HT1080 (cell line): ENCODE measurements at regions not wholly inside any gene's neighbourhood (a gene's known extent, or its start where the extent isn't known, plus 50 kb on each side); places are given as distances from the start of the nearest gene placed in this dataset.
A peak's percentile ranks its signal among the peaks of the same experiment; 100 is the strongest.

ENCODE experiments used
- DNase-seq: peaks from one replicate; pipeline ENCODE4 v3.0.0-alpha.2; 2015; ENCODE audit warnings: low read depth

GRCh38 chr5:124393584-124394379 is 352.7 kb downstream of the ZNF608 start:
- DNase-seq = no peak

DNA sequence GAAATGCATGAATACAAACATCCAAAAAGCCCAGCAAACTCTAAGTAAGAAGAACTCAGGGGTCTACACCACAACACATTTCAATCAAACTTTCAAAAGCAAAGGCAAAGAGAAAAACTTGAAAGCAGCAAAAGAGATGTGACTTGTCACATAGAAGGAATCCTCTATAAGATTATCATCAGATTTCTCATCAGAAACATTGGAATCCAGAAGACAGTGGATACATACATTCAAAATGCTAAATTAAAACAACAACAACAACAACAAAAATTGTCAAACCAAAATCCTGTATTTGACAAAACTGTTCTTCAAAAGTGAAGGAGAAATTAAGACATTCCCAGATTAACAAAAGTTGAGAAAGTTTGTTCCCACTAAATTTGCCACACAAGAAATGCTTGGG is 362.7 kb downstream of the ZNF608 start:
- no peak for DNase-seq

- no peak for DNase-seq
These were observed 369.1 kb downstream of the ZNF608 start for GRCh38 chr5:124377386-124377785.

- DNase-seq = no peak
These were observed 372.6 kb downstream of the ZNF608 start for GRCh38 chr5:124373883-124374282.

DNA sequence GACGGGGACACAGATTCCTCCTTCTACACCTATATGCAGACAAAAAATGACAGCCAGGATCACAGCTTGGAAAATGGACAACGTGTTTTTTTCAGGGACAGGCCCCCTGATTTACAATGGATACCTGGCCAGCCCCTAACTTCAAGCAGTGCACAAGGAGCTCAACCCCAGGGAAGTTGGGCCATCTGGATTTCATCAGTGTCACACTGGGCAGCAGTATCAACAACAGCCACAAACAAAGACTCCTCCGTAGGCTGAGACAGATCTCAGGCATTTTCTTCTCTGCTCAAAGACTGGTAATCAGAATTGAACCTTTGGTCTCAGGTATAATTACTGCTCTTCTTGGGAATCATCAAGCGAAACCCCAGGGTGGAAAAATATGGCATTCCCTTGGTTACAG is 374.0 kb downstream of the ZNF608 start:
- DNase-seq = no peak

DNA sequence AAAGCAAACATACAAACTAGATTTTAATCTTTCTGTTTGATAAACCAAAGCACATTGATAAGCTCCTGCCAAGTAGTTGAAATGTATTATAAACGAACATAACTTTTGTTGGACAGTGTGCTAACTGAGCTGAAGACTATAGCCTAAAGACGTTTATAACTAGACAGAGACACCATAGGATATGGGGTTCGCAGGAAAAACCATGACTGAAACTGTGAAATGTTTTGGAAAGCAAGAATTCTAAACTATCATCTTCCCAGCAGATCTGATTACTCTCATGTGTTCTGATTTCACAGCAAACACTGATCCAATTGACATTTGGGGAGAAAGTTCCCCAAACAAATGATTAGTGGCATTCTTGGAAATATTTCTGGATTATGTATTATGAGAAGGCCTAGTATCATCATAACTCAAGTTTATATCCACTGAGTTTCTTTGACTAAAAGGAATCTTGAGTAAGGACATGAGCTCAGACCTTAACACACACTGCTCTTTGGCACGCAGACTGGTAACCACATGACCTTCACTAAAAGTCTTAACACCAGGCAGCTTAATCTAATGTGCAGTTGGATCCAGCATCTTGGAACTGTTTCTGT is 375.2 kb downstream of the ZNF608 start:
- no peak for DNase-seq

GRCh38 chr5:124370601-124371000 is 375.8 kb downstream of the ZNF608 start:
- no peak for DNase-seq

- DNase-seq = no peak
These were observed 381.1 kb downstream of the ZNF608 start for GRCh38 chr5:124365361-124365801.

DNA sequence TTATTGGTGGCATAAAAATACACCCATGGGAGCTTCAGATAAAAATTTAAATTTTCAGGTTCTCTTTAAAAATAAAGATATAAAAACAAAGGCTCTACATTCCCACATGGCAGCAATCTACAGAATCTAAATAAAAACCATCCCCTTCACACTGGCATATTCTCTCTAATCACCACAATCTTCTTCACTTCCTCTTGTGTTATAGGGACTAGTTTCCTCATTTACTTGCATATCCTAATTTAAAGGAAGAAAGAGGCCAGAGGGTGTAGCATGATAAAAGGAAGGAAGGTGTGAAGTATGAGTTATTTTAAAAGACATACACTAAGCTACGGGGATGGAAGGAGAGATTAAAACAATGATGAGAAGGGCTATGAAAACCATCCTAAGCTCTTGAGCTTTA is 390.5 kb downstream of the ZNF608 start:
- no peak for DNase-seq

- no peak for DNase-seq
These were observed 393.4 kb downstream of the ZNF608 start for GRCh38 chr5:124353016-124353415.

DNA sequence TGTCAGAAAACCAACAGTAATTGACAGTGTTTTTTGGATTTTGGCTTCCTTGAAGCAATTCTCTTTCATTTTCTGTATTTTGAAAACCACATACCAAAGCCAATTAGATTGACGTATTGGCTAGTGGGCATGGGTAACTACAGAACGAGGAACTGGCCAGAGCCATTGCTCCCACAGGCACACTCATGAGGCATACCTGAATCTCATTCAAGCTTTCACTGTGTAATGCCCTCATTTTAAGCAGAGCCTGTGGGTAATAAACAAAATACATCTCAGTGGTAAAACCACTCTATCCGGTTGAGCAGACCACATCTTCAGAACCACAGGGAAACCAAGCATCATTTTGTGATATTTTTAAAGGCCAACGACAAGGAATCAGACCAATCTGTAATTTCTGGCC is 394.1 kb downstream of the ZNF608 start:
- no peak for DNase-seq

DNA sequence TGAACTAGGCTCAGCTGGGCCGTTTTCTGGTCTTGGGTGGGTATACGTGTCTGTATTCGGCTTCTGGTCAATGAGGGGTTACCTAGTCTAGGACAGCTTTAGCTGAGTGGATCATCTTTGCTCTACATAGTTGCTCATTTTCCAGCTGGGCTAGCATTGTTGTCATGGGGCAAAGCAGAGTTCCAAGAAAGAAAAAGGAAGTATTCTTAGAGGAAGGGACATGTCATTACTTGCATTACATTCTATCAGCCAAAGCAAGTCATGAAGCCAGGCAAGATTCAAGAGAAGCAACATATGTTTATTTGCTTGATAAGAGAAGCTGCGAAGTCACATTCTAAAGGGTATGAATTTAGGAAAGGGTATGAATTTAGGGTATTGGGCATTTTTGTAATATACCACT is 396.5 kb downstream of the ZNF608 start:
- no peak for DNase-seq

- DNase-seq = peak; percentile 70
These were observed 403.0 kb downstream of the ZNF608 start for GRCh38 chr5:124343451-124343867.

DNA sequence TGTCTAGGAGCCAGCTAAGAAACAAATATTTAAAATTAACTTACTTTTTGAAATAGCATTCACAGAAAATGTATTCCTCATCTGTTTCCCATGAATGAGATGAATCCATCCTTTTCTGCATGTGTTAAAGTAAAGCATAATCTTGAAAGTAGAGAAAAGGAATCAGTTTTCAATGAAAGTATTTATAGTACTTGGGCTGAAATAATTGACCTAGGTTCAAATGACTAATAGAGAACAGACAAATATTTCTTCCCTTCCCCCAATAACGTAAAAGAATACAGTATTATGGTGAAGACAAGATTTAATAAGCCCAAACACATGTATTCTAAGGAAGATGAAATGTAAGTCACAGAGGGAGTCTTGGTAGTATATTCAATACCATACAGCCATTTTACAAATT is 403.5 kb downstream of the ZNF608 start:
- DNase-seq = no peak

DNA sequence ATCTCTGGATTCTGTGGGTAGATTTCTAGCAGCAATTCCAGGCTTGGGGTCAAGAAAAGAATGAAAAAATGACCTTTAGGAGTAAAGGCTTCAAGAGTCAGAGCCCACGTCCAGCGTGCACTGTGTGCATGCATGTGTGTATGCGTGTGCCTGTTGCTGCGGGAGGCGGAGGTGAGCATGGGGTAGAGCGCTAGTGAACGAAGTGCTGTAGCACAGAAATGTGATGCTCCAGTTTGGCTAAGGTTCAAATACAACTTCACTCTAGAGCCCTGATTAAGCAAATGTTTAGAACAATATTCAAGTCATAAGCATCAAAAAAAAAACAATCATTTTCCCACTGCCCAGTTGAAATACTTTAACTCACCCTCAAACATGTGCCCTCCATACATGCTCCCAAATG is 403.9 kb downstream of the ZNF608 start:
- no peak for DNase-seq

GRCh38 chr5:124342027-124342471 is 404.4 kb downstream of the ZNF608 start:
- no peak for DNase-seq

GRCh38 chr5:124341066-124341858 is 405.2 kb downstream of the ZNF608 start:
- DNase-seq = no peak

DNA sequence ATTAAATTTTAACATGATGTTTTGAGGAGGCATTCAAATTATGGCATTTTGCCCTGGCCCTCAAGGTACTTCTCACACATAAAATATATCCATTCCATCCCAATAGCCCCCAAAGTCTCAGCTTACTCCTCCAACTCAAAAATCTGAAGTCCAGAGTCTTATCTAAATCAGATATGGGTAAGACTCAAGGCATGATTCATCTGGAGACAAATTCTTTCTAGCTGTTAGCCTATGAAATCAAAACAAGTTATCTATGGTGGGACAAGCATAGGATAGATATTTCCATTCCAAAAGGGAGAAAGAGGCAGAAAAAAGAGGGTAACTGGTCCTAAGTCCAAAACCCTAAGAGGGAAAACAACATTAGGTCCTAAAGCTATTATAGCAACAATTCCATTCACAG is 408.4 kb downstream of the ZNF608 start:
- no peak for DNase-seq

GRCh38 chr5:124333298-124333979 is 413.0 kb downstream of the ZNF608 start:
- no peak for DNase-seq

DNA sequence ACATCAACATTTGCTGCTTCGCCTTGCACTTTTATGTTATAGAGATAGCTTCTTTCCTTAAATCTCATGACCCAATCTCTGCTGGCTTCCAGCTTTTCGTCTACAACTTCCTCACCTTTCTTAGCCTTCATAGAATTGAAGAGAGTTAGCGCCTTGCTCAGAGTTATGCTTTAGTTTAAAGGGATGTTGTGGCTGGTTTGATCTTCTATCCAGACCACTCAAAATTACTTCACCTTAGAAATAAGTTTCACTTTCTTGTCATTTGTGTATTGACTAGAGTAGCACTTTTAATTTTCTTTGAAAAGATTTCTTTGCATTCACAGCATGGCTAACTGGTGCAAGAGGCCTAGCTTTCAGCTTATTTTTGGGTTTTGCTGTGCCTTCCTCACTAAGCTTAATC is 414.2 kb downstream of the ZNF608 start:
- DNase-seq = no peak

DNA sequence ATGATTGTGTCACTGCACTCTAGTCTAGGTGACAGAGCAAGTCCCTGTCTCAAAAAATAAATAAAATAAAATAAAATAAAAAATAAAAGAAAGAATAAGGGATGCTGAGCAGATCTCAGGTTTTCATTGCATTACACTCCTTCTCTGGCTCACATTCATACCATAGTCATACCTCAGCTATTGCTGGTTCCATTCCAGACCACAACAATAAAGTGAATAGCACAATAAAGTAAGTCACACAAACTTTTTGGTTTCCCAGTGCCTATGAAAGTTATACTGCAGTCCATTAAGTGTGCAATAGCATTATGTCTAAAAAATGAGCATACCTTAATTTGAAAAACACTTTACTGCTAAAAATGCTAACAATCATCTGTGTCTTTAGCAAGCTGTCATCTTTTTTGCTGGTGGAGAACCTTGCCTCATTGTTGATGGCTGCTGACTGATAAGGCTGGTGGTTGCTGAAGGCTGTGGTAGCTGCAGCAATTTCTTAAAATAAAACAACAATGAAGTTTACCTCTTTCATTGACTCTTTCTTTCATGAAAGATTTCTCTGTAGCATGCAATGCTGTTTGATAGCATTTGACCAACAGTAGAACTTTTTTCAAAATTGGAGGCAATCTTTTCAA is 415.7 kb downstream of the ZNF608 start:
- no peak for DNase-seq
